CD8-positive, alpha-beta memory T cell (primary cell): ENCODE measurements at regions not wholly inside any gene's neighbourhood (a gene's known extent, or its start where the extent isn't known, plus 50 kb on each side); places are given as distances from the start of the nearest gene placed in this dataset.

Experiments
- CTCF ChIA-PET: fragments of 350-600 bp; sonication (Branson Sonifier 250); formaldehyde crosslinking; loops from one replicate; lab custom pipeline; 2021; ENCODE audit warnings: antibody characterized with exemption; lab: Charles Lee
- POLR2A ChIA-PET: fragments of 350-600 bp; sonication (Branson Sonifier 250); formaldehyde crosslinking; loops from one replicate; lab custom pipeline; 2021; ENCODE audit warnings: antibody characterized with exemption; lab: Charles Lee
- DNase-seq, 5 donors: peaks; one replicate each; pipeline versions ENCODE4 v3.0.0 to v3.0.0-alpha.2; 2020 to 2022; ENCODE audit warnings: mixed read lengths in 1 of 5
- H3K27ac ChIP-seq: one replicate; pipeline ENCODE4 v1.7.0; 2013; ENCODE audit warnings: low read depth, mild to moderate bottlenecking, low read length, moderate library complexity
- H3K27me3 ChIP-seq: 2 replicates; pipeline ENCODE4 v1.7.0; 2013; ENCODE audit warnings: low read length, mild to moderate bottlenecking; ENCODE audit not compliant: insufficient read depth, poor library complexity, severe bottlenecking
- H3K36me3 ChIP-seq: 2 replicates; pipeline ENCODE4 v1.7.0; 2013; ENCODE audit warnings: mild to moderate bottlenecking, low read length, moderate library complexity; ENCODE audit not compliant: insufficient read depth
- H3K4me1 ChIP-seq: 2 replicates; pipeline ENCODE4 v1.7.0; 2013; ENCODE audit warnings: mild to moderate bottlenecking, low read length, moderate library complexity; ENCODE audit not compliant: insufficient read depth
- H3K4me3 ChIP-seq: 2 replicates; pipeline ENCODE4 v1.7.0; 2013; ENCODE audit warnings: mild to moderate bottlenecking, low read length
- H3K9me3 ChIP-seq: 2 replicates; pipeline ENCODE4 v1.7.0; 2013; ENCODE audit warnings: mild to moderate bottlenecking, low read length
- H3K27ac Mint-ChIP-seq, 8 donors: one replicate each; pipeline ENCODE4 v1.8.0; 2020 to 2021; ENCODE audit warnings: mixed read lengths in 8 of 8, mild to moderate bottlenecking in 6 of 8, inconsistent platforms in 3 of 8, moderate library complexity in 3 of 8
- H3K27me3 Mint-ChIP-seq, 2 donors: one replicate each; pipeline ENCODE4 v1.8.0; 2020 to 2021; ENCODE audit warnings: mixed read lengths in 2 of 2, mild to moderate bottlenecking in 1 of 2, moderate library complexity in 1 of 2
- H3K36me3 Mint-ChIP-seq, 3 donors: one replicate each; pipeline ENCODE4 v1.8.0; 2020 to 2021; ENCODE audit warnings: mixed read lengths in 3 of 3, inconsistent platforms in 1 of 3, mild to moderate bottlenecking in 1 of 3
- H3K4me1 Mint-ChIP-seq, 3 donors: one replicate each; pipeline ENCODE4 v1.8.0; 2020 to 2021; ENCODE audit warnings: mixed read lengths in 3 of 3, inconsistent platforms in 1 of 3, mild to moderate bottlenecking in 1 of 3
- H3K4me3 Mint-ChIP-seq, 7 donors: one replicate each; pipeline ENCODE4 v1.8.0; 2020 to 2021; ENCODE audit warnings: mixed read lengths in 7 of 7, mild to moderate bottlenecking in 6 of 7, moderate library complexity in 4 of 7, inconsistent platforms in 2 of 7
- H3K9me3 Mint-ChIP-seq, 5 donors: one replicate each; pipeline ENCODE4 v1.8.0; 2020 to 2022; ENCODE audit warnings: mixed read lengths in 5 of 5, mild to moderate bottlenecking in 3 of 5, moderate library complexity in 2 of 5, inconsistent platforms in 1 of 5

DNA sequence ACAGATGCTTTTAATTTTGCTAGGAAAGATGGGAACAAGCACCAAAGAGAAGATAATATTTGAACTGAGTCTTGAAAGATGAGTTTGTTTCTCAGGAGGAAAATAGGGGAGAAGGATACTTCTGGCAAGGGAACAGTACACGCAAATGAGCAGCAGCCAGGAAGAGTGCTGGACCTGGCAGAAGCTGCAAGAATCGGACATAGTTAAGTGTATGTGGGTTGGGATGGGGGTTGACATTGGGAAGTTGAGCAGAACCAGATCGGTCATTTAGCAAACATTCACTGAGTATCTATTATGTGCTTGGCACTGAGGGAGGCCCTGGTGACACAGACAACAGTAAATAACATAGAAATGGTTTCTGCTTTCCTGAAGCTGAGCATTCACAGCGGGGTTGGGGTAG is 198.8 kb downstream of the PLPP3 start:
- no peaks in the 10 kb centered on the region for H3K9me3 Mint-ChIP-seq
- POLR2A ChIA-PET: no interaction called here
- no peaks in the 10 kb centered on the region for H3K27me3 ChIP-seq
- H3K36me3 Mint-ChIP-seq: no peaks in the 10 kb centered on the region
- no peaks in the 10 kb centered on the region for H3K4me1 Mint-ChIP-seq
- no peak overlapping the region for H3K27ac ChIP-seq
- no peaks in the 10 kb centered on the region for H3K4me1 ChIP-seq
- H3K4me3 Mint-ChIP-seq: no peak overlapping the region
- CTCF ChIA-PET: no interaction called here
- H3K4me3 ChIP-seq: no peak overlapping the region
- no peaks in the 10 kb centered on the region for H3K27me3 Mint-ChIP-seq
- H3K27ac Mint-ChIP-seq: no peak overlapping the region
- no peak for DNase-seq
- no peaks in the 10 kb centered on the region for H3K36me3 ChIP-seq
- no peaks in the 10 kb centered on the region for H3K9me3 ChIP-seq

GRCh38 chr1:56378341-56379070 is 200.9 kb downstream of the PLPP3 start:
- ChIA-PET POLR2A (no interaction called here), CTCF (no interaction called here)
- no peak overlapping the region for H3K4me3 Mint-ChIP-seq

DNA sequence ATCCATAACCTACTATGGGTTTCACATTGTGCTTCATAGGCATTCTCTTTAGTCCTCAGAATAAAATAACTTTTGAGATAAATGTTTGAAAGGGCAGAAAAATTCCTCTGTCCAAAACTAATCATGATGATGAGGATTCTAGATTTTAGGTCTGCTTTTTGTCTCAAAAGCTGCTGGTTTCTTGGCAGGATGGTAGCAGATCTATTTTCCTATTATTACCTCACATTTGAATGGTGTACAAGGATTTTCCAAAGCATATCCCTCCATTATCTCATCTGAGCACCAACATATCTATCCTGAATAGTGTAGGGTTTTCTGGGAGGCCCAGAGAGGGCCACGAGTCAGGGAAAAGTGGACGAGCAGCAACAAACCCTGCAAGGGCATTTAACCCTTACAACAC is 201.9 kb downstream of the PLPP3 start:
- no peaks in the 10 kb centered on the region for H3K9me3 Mint-ChIP-seq
- no peaks in the 10 kb centered on the region for H3K27me3 ChIP-seq
- no peak overlapping the region for H3K27ac ChIP-seq
- peaks cover 0 to 2% of the 10 kb centered on the region in 2 donors for H3K27me3 Mint-ChIP-seq
- H3K4me1 Mint-ChIP-seq: no peaks in the 10 kb centered on the region
- no peak overlapping the region for H3K27ac Mint-ChIP-seq
- no peaks in the 10 kb centered on the region for H3K9me3 ChIP-seq
- no peak for DNase-seq
- H3K36me3 ChIP-seq: no peaks in the 10 kb centered on the region
- no peaks in the 10 kb centered on the region for H3K4me1 ChIP-seq
- H3K4me3 Mint-ChIP-seq: no peak overlapping the region
- CTCF ChIA-PET: no interaction called here
- H3K36me3 Mint-ChIP-seq: no peaks in the 10 kb centered on the region
- H3K4me3 ChIP-seq: no peak overlapping the region
- POLR2A ChIA-PET: no interaction called here

More at GRCh38 chr1:56378341-56379070, 200.9 kb downstream of the PLPP3 start:
- H3K27me3 Mint-ChIP-seq: peaks cover 0 to 2% of the 10 kb centered on the region in 2 donors
- no peaks in the 10 kb centered on the region for H3K36me3 ChIP-seq
- H3K27ac Mint-ChIP-seq: no peak overlapping the region
- DNase-seq: no peak
- no peaks in the 10 kb centered on the region for H3K4me1 Mint-ChIP-seq
- no peaks in the 10 kb centered on the region for H3K4me1 ChIP-seq
- no peaks in the 10 kb centered on the region for H3K36me3 Mint-ChIP-seq
- no peak overlapping the region for H3K27ac ChIP-seq
- H3K9me3 ChIP-seq: no peaks in the 10 kb centered on the region
- no peaks in the 10 kb centered on the region for H3K27me3 ChIP-seq
- H3K4me3 ChIP-seq: no peak overlapping the region
- H3K9me3 Mint-ChIP-seq: no peaks in the 10 kb centered on the region

DNA sequence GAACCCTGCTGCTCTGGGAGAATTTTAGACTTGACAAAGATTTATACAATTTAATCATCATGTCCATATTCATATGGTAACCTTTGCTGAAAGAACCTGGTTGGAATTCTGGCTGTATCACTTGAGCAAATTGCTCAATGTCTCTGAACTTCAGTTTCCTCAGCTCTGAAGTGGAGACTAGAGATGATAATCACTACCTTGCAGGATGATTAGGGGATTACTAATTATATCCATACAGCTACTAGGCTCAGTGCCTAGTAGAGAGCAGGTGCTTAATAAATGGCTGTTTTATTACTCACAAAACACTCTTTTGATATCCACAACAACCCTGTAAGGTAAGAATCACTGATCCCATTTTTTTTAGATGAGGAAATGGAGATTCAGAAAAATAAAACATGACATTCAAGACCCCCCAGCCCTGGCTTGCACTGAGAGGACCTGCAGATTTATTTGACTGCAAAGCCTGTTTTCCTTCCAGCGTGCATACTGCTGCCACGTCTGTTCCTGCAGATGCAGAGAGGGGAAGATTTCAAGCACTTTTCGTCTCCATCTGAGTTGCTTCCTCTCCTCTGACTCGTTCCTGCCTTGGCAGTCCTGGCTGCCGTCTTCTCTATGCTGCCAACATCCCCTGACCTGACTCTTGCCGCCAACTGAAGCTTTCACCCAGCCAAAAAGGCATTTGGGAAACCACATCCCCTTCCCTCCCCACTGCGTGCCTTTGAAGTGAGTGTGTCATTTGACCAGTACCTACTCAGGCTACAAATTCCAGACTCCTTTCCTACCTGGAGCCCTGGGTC is 203.0 kb downstream of the PLPP3 start:
- H3K36me3 Mint-ChIP-seq: no peaks in the 10 kb centered on the region
- POLR2A ChIA-PET: no interaction called here
- H3K27ac ChIP-seq: no peak overlapping the region
- H3K9me3 ChIP-seq: no peaks in the 10 kb centered on the region
- H3K36me3 ChIP-seq: no peaks in the 10 kb centered on the region
- no peak for DNase-seq
- H3K4me3 Mint-ChIP-seq: no peak overlapping the region
- H3K9me3 Mint-ChIP-seq: no peaks in the 10 kb centered on the region
- H3K4me1 Mint-ChIP-seq: no peaks in the 10 kb centered on the region
- CTCF ChIA-PET: no interaction called here
- no peak overlapping the region for H3K4me3 ChIP-seq
- no peak overlapping the region for H3K27ac Mint-ChIP-seq
- H3K27me3 ChIP-seq: no peaks in the 10 kb centered on the region
- H3K27me3 Mint-ChIP-seq: peaks cover 0 to 2% of the 10 kb centered on the region in 2 donors
- no peaks in the 10 kb centered on the region for H3K4me1 ChIP-seq

- Mint-ChIP-seq H3K4me1 (no peaks in the 10 kb centered on the region), H3K27ac (no peak overlapping the region), H3K4me3 (no peak overlapping the region), H3K36me3 (no peaks in the 10 kb centered on the region), H3K27me3 (peaks cover 0 to 4% of the 10 kb centered on the region in 2 donors), H3K9me3 (peaks cover 0 to under 1% (median 0%) of the 10 kb centered on the region in 5 donors)
- no peaks in the 10 kb centered on the region for H3K27me3 ChIP-seq
- no peaks in the 10 kb centered on the region for H3K36me3 ChIP-seq
- ChIA-PET POLR2A (no interaction called here), CTCF (no interaction called here)
- no peak for DNase-seq
- H3K27ac ChIP-seq: no peak overlapping the region
- H3K9me3 ChIP-seq: no peaks in the 10 kb centered on the region
- no peaks in the 10 kb centered on the region for H3K4me1 ChIP-seq
- no peak overlapping the region for H3K4me3 ChIP-seq
Measured at GRCh38 chr1:56375326-56375804, 204.0 kb downstream of the PLPP3 start.

GRCh38 chr1:56374026-56374974 is 205.1 kb downstream of the PLPP3 start:
- CTCF ChIA-PET: no interaction called here
- Histone ChIP-seq H3K4me3 (no peak overlapping the region), H3K27ac (no peak overlapping the region), H3K4me1 (no peaks in the 10 kb centered on the region), H3K36me3 (no peaks in the 10 kb centered on the region), H3K27me3 (no peaks in the 10 kb centered on the region), H3K9me3 (no peaks in the 10 kb centered on the region)
- H3K36me3 Mint-ChIP-seq: no peaks in the 10 kb centered on the region
- no peak overlapping the region for H3K4me3 Mint-ChIP-seq
- H3K27me3 Mint-ChIP-seq: peaks cover 0 to 4% of the 10 kb centered on the region in 2 donors
- POLR2A ChIA-PET: no interaction called here
- DNase-seq: no peak
- peaks cover 0 to 5% (median 0%) of the 10 kb centered on the region in 5 donors for H3K9me3 Mint-ChIP-seq
- H3K4me1 Mint-ChIP-seq: no peaks in the 10 kb centered on the region
- H3K27ac Mint-ChIP-seq: no peak overlapping the region

- no peak for DNase-seq
- H3K27me3 Mint-ChIP-seq: peaks cover 0 to 4% of the 10 kb centered on the region in 2 donors
- H3K9me3 ChIP-seq: no peaks in the 10 kb centered on the region
- no peak overlapping the region for H3K27ac Mint-ChIP-seq
- no peaks in the 10 kb centered on the region for H3K36me3 Mint-ChIP-seq
- no peaks in the 10 kb centered on the region for H3K4me1 Mint-ChIP-seq
- no peak overlapping the region for H3K4me3 ChIP-seq
- H3K9me3 Mint-ChIP-seq: peaks cover 0 to 5% (median 0%) of the 10 kb centered on the region in 5 donors
- ChIA-PET CTCF (no interaction called here), POLR2A (no interaction called here)
- no peaks in the 10 kb centered on the region for H3K36me3 ChIP-seq
- no peak overlapping the region for H3K27ac ChIP-seq
- no peak overlapping the region for H3K4me3 Mint-ChIP-seq
- no peaks in the 10 kb centered on the region for H3K4me1 ChIP-seq
- no peaks in the 10 kb centered on the region for H3K27me3 ChIP-seq
Measured at GRCh38 chr1:56370513-56370912, 208.8 kb downstream of the PLPP3 start.
